IMR-90 (cell line): ENCODE measurements at regions not wholly inside any gene's neighbourhood (a gene's known extent, or its start where the extent isn't known, plus 50 kb on each side); places are given as distances from the start of the nearest gene placed in this dataset.

Experiments
- ATAC-seq: fragments of 200-7000 bp; cut with Tn5 transposase; 2 replicates; pipeline ENCODE4 v1.9.1; 2020; ENCODE audit warnings: low read depth, mild to moderate bottlenecking, moderate library complexity
- BruUV-seq: library from RNA; stranded (reverse); fragments of 400-500 nt; replicated peaks from 2 replicates; lab custom pipeline; 2021; lab: Mats Ljungman, UMichigan
- CTCF ChIA-PET: fragments of 300-600 bp; formaldehyde crosslinking; extraction: SDS; loops from one replicate; lab custom pipeline; 2021; ENCODE audit warnings: antibody characterized with exemption; lab: Yijun Ruan, JAX
- POLR2A ChIA-PET: fragments of 300-600 bp; sonication (Branson Sonifier 250); formaldehyde crosslinking; loops from one replicate; lab custom pipeline; 2022; ENCODE audit warnings: antibody characterized with exemption; ENCODE audit not compliant: unreplicated experiment; lab: Charles Lee
- DNase-seq: peaks from one replicate; pipeline ENCODE4 v3.0.0; 2013
- H2AFZ ChIP-seq: replicated peaks from 2 replicates; pipeline ENCODE3; 2013; ENCODE audit warnings: low read length, mild to moderate bottlenecking; ENCODE audit not compliant: poor library complexity
- H2AK5ac ChIP-seq: 2 replicates; pipeline ENCODE4 v1.6.1; 2013; ENCODE audit warnings: low read depth, low read length, inconsistent platforms
- H2AK9ac ChIP-seq: replicated peaks from 2 replicates; pipeline ENCODE3; 2013; ENCODE audit warnings: mild to moderate bottlenecking, low read depth, low read length, moderate library complexity; ENCODE audit not compliant: poor library complexity
- H2BK120ac ChIP-seq: 2 replicates; pipeline ENCODE4 v1.6.1; 2013; ENCODE audit warnings: low read depth, low read length, inconsistent platforms
- H2BK15ac ChIP-seq: 3 replicates; pipeline ENCODE4 v1.6.1; 2013; ENCODE audit warnings: low read depth, low read length, inconsistent platforms
- H2BK20ac ChIP-seq: 2 replicates; pipeline ENCODE4 v1.6.1; 2013; ENCODE audit warnings: low read depth, mild to moderate bottlenecking, inconsistent platforms, low read length, moderate library complexity
- H2BK5ac ChIP-seq: 2 replicates; pipeline ENCODE4 v1.6.1; 2013; ENCODE audit warnings: mild to moderate bottlenecking, low read depth, low read length, inconsistent platforms; ENCODE audit not compliant: poor library complexity, severe bottlenecking
- H3K14ac ChIP-seq: replicated peaks from 2 replicates; pipeline ENCODE4 v1.6.1; 2013; ENCODE audit warnings: low read depth, low read length, inconsistent platforms
- H3K18ac ChIP-seq: 2 replicates; pipeline ENCODE4 v1.6.1; 2013; ENCODE audit warnings: low read depth, low read length, control low read depth
- H3K23ac ChIP-seq: 2 replicates; pipeline ENCODE4 v1.6.1; 2013; ENCODE audit warnings: low read depth, low read length, inconsistent platforms
- H3K27ac ChIP-seq: 2 replicates; pipeline ENCODE4 v1.5.1; 2013; ENCODE audit warnings: mild to moderate bottlenecking, control low read depth, low read length; ENCODE audit not compliant: insufficient read depth
- H3K27me3 ChIP-seq: 2 replicates; pipeline ENCODE4 v1.6.1; 2013; ENCODE audit warnings: low read length; ENCODE audit not compliant: control insufficient read depth, insufficient read depth
- H3K36me3 ChIP-seq: 2 replicates; pipeline ENCODE4 v1.6.1; 2013; ENCODE audit warnings: low read length, mixed read lengths; ENCODE audit not compliant: control insufficient read depth, insufficient read depth
- H3K4ac ChIP-seq: 2 replicates; pipeline ENCODE4 v1.6.1; 2013; ENCODE audit warnings: low read depth, low read length, inconsistent platforms
- H3K4me1 ChIP-seq: 2 replicates; pipeline ENCODE4 v1.6.1; 2013; ENCODE audit warnings: low read length, mixed read lengths; ENCODE audit not compliant: control insufficient read depth, insufficient read depth
- H3K4me2 ChIP-seq: 2 replicates; pipeline ENCODE4 v1.6.1; 2013; ENCODE audit warnings: low read depth, mild to moderate bottlenecking, control low read depth, low read length, moderate library complexity
- H3K4me3 ChIP-seq: 2 replicates; pipeline ENCODE4 v1.5.1; 2013; ENCODE audit warnings: low read depth, mild to moderate bottlenecking, control low read depth, low read length, moderate library complexity; ENCODE audit not compliant: insufficient read depth
- H3K56ac ChIP-seq: 2 replicates; pipeline ENCODE4 v1.6.1; 2013; ENCODE audit warnings: low read length, inconsistent platforms; ENCODE audit not compliant: insufficient read depth; ENCODE audit errors: extremely low read depth
- H3K79me1 ChIP-seq, 2 experiments: 2 replicates each; pipeline ENCODE4 v1.6.1; 2013; ENCODE audit warnings: low read length in 2 of 2, inconsistent platforms in 1 of 2, low read depth in 1 of 2
- H3K9ac ChIP-seq: 2 replicates; pipeline ENCODE4 v1.6.1; 2013; ENCODE audit warnings: low read depth, low read length, control low read depth
- H3K9me1 ChIP-seq: 2 replicates; pipeline ENCODE4 v1.6.1; 2013; ENCODE audit warnings: low read length, inconsistent platforms; ENCODE audit not compliant: insufficient read depth
- H3K9me3 ChIP-seq: 2 replicates; pipeline ENCODE4 v1.6.1; 2013; ENCODE audit warnings: low read length; ENCODE audit not compliant: control insufficient read depth, insufficient read depth
- H4K20me1 ChIP-seq: 2 replicates; pipeline ENCODE4 v1.6.1; 2013; ENCODE audit warnings: low read length, inconsistent platforms; ENCODE audit not compliant: insufficient read depth
- H4K5ac ChIP-seq: 2 replicates; pipeline ENCODE4 v1.6.1; 2013; ENCODE audit warnings: mild to moderate bottlenecking, low read depth, low read length, control low read depth
- H4K8ac ChIP-seq, 2 experiments: 2 replicates each; pipeline ENCODE4 v1.6.1; 2013; ENCODE audit warnings: low read depth in 2 of 2, low read length in 2 of 2, control low read depth in 1 of 2, inconsistent platforms in 1 of 2
- H4K91ac ChIP-seq: 2 replicates; pipeline ENCODE4 v1.6.1; 2013; ENCODE audit warnings: low read depth, low read length, inconsistent platforms; ENCODE audit not compliant: insufficient read depth
- BHLHE40 ChIP-seq: fragments of 150-350 bp; IDR thresholded peaks from 2 replicates; pipeline ENCODE4 v1.6.1; 2016; ENCODE audit warnings: mild to moderate bottlenecking, low read depth, low read length
- CEBPB ChIP-seq: IDR thresholded peaks from 2 replicates; pipeline ENCODE4 v1.6.1; 2012; ENCODE audit warnings: low read depth, low read length, improper control_type of control experiment
- CHD1 ChIP-seq: IDR thresholded peaks from 2 replicates; pipeline ENCODE4 v1.6.1; 2012; ENCODE audit warnings: low read depth, low read length, improper control_type of control experiment
- FOS ChIP-seq: fragments of 150-350 bp; IDR thresholded peaks from 2 replicates; pipeline ENCODE4 v1.6.1; 2016; ENCODE audit warnings: low read depth, low read length
- MAFK ChIP-seq: IDR thresholded peaks from 2 replicates; pipeline ENCODE4 v1.6.1; 2012; ENCODE audit warnings: low read depth, low read length, improper control_type of control experiment
- MAZ ChIP-seq: IDR thresholded peaks from 2 replicates; pipeline ENCODE4 v1.6.1; 2012; ENCODE audit warnings: low read depth, mild to moderate bottlenecking, low read length, improper control_type of control experiment, moderate library complexity, borderline replicate concordance
- MXI1 ChIP-seq: IDR thresholded peaks from 2 replicates; pipeline ENCODE4 v1.6.1; 2012; ENCODE audit warnings: low read depth, mild to moderate bottlenecking, low read length, moderate library complexity, borderline replicate concordance
- NFE2L2 ChIP-seq: fragments of 150-350 bp; IDR thresholded peaks from 2 replicates; pipeline ENCODE4 v1.6.1; 2016; ENCODE audit warnings: low read depth, mild to moderate bottlenecking, low read length
- RAD21 ChIP-seq: IDR thresholded peaks from 2 replicates; pipeline ENCODE4 v1.6.1; 2012; ENCODE audit warnings: low read length, improper control_type of control experiment
- RCOR1 ChIP-seq: IDR thresholded peaks from 2 replicates; pipeline ENCODE4 v1.6.1; 2012; ENCODE audit warnings: mild to moderate bottlenecking, low read length, improper control_type of control experiment; ENCODE audit not compliant: insufficient replicate concordance
- RFX5 ChIP-seq: IDR thresholded peaks from 2 replicates; pipeline ENCODE4 v1.8.0; 2012; ENCODE audit warnings: low read depth, mild to moderate bottlenecking, low read length, moderate library complexity
- SMC3 ChIP-seq: fragments of 150-350 bp; IDR thresholded peaks from 2 replicates; pipeline ENCODE4 v1.6.1; 2016; ENCODE audit warnings: low read depth, mild to moderate bottlenecking, antibody characterized with exemption, low read length, moderate library complexity
- WGBS, 2 experiments: methylation state at CpG; one replicate each; pipeline versions ENCODE4 v1.1.5 to v1.1.7; 2013; ENCODE audit warnings: missing lambda C conversion rate in 2 of 2; ENCODE audit not compliant: insufficient read length in 1 of 2; ENCODE audit errors: extremely low coverage in 2 of 2; 5-methylcytosine and 5-hydroxymethylcytosine counted together
- dilution Hi-C: fragments of 300-500 bp; cut with HindIII; formaldehyde crosslinking; loops from one replicate; pipeline ENCODE4 v1.14.3; 2018; ENCODE audit warnings: low sequenced_read_pairs; ENCODE audit not compliant: unreplicated experiment
- in situ Hi-C: fragments of 300-500 bp; cut with MboI; formaldehyde crosslinking; loops from 3 replicates; pipeline ENCODE4 v1.14.3; 2019; ENCODE audit warnings: low sequenced_read_pairs, inconsistent platforms, mixed read lengths
- intact Hi-C: fragments of 100-400 bp; cut with micrococcal nuclease; formaldehyde crosslinking; loops from 2 replicates; pipeline ENCODE4 v1.10.0; 2022
- TF ChIP-seq, protein P1 (sequence below): conservative IDR thresholded peaks from 2 replicates; pipeline ENCODE4 v1.5.1; 2012; ENCODE audit warnings: mild to moderate bottlenecking, low read depth, low read length, improper control_type of control experiment
- TF ChIP-seq, protein P2 (sequence below): fragments of 150-350 bp; IDR thresholded peaks from 2 replicates; pipeline ENCODE4 v1.6.1; 2017; ENCODE audit warnings: mild to moderate bottlenecking, antibody characterized with exemption, low read length, low read depth

DNA sequence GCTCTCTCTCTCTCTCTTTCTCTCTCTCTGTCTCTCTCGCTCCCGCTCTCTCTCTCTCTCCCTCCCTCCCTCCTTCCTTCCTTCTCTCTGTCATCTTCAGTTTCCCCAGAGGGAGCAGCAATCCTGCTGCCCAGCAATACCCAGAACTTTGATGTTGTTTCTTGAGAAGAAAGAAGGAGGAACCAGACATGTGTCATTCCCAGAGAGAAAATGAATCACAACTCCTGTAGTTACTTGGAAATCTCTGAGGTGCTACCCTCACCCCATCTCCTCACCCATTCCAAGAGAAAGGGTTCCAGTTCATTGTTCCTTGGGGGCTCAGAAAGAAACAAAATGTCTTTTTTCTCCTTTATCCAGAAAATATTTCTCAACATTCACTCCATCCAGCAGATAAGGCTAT lies 449.1 kb downstream of the TNS1 start:
- in situ Hi-C loops, result no loop called here
- H4K8ac ChIP-seq, result peak overlapping the region in 1 of 2 experiments; percentile 30; a peak in 2 of 4 replicates
- H3K4me2 ChIP-seq, result no peak overlapping the region
- peaks cover 13% of the 10 kb centered on the region for H3K9me1 ChIP-seq
- H2AK5ac ChIP-seq, result 0 out of 2 replicates have a peak overlapping the region, but pooled peaks have one; percentile 7
- H3K18ac ChIP-seq, result peak overlapping the region; percentile 78
- ChIA-PET CTCF (no interaction called here), POLR2A (no interaction called here)
- peaks cover 20% of the 10 kb centered on the region for H3K4me1 ChIP-seq
- H3K14ac ChIP-seq, result peak overlapping the region; percentile 66; the same call in 1 of the 2 replicates
- peak overlapping the region; percentile 79 for H2BK20ac ChIP-seq
- H2BK5ac ChIP-seq, result no peak overlapping the region
- peak overlapping the region; percentile 1 for H4K5ac ChIP-seq
- TF ChIP-seq CEBPB, result no peak
- TF ChIP-seq NFE2L2, result no peak
- no peak for TF ChIP-seq RFX5
- TF ChIP-seq, protein P1, sequence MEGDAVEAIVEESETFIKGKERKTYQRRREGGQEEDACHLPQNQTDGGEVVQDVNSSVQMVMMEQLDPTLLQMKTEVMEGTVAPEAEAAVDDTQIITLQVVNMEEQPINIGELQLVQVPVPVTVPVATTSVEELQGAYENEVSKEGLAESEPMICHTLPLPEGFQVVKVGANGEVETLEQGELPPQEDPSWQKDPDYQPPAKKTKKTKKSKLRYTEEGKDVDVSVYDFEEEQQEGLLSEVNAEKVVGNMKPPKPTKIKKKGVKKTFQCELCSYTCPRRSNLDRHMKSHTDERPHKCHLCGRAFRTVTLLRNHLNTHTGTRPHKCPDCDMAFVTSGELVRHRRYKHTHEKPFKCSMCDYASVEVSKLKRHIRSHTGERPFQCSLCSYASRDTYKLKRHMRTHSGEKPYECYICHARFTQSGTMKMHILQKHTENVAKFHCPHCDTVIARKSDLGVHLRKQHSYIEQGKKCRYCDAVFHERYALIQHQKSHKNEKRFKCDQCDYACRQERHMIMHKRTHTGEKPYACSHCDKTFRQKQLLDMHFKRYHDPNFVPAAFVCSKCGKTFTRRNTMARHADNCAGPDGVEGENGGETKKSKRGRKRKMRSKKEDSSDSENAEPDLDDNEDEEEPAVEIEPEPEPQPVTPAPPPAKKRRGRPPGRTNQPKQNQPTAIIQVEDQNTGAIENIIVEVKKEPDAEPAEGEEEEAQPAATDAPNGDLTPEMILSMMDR, result no peak
- TF ChIP-seq, protein P2, sequence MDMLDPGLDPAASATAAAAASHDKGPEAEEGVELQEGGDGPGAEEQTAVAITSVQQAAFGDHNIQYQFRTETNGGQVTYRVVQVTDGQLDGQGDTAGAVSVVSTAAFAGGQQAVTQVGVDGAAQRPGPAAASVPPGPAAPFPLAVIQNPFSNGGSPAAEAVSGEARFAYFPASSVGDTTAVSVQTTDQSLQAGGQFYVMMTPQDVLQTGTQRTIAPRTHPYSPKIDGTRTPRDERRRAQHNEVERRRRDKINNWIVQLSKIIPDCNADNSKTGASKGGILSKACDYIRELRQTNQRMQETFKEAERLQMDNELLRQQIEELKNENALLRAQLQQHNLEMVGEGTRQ, result no peak
- no peak for TF ChIP-seq FOS
- TF ChIP-seq SMC3, result no peak
- no peak for TF ChIP-seq RAD21
- TF ChIP-seq MXI1, result no peak
- TF ChIP-seq RCOR1, result no peak
- TF ChIP-seq BHLHE40, result no peak
- TF ChIP-seq MAFK, result no peak
- TF ChIP-seq CHD1, result no peak
- no peak for TF ChIP-seq MAZ
- dilution Hi-C loops, result no loop called here
- peak overlapping the region; percentile 94 for H2BK120ac ChIP-seq
- no peak overlapping the region for H3K27ac ChIP-seq
- intact Hi-C loops, result no loop called here
- H2AK9ac ChIP-seq, result no peak overlapping the region
- H3K9me3 ChIP-seq, result no peaks in the 10 kb centered on the region
- H4K91ac ChIP-seq, result peak overlapping the region; percentile 74
- H3K79me1 ChIP-seq, result no peaks in the 10 kb centered on the region
- peaks cover 4% of the 10 kb centered on the region for H3K27me3 ChIP-seq
- no peak for ATAC-seq
- no peak overlapping the region for H3K4me3 ChIP-seq
- H3K9ac ChIP-seq, result no peak overlapping the region
- peak overlapping the region; percentile 47; the same call in 2 of the 3 replicates for H2BK15ac ChIP-seq
- H2AFZ ChIP-seq, result no peak overlapping the region
- no TSS peak for BruUV-seq
- no peak overlapping the region for H3K23ac ChIP-seq
- no peak overlapping the region for H3K56ac ChIP-seq
- peak overlapping the region; percentile 65 for H3K4ac ChIP-seq
- H4K20me1 ChIP-seq, result no peaks in the 10 kb centered on the region
- no peak for DNase-seq
- no CpG with 5 or more reads among the region's 2 CpGs for WGBS, 2 experiments
- no peaks in the 10 kb centered on the region for H3K36me3 ChIP-seq
